Iris pigment epithelial cell (primary cell): ENCODE measurements at regions not wholly inside any gene's neighbourhood (a gene's known extent, or its start where the extent isn't known, plus 50 kb on each side); places are given as distances from the start of the nearest gene placed in this dataset.

Source experiments
- DNase-seq: peaks from one replicate; pipeline ENCODE4 v3.0.0-alpha.2; 2011; ENCODE audit warnings: low read depth

DNA sequence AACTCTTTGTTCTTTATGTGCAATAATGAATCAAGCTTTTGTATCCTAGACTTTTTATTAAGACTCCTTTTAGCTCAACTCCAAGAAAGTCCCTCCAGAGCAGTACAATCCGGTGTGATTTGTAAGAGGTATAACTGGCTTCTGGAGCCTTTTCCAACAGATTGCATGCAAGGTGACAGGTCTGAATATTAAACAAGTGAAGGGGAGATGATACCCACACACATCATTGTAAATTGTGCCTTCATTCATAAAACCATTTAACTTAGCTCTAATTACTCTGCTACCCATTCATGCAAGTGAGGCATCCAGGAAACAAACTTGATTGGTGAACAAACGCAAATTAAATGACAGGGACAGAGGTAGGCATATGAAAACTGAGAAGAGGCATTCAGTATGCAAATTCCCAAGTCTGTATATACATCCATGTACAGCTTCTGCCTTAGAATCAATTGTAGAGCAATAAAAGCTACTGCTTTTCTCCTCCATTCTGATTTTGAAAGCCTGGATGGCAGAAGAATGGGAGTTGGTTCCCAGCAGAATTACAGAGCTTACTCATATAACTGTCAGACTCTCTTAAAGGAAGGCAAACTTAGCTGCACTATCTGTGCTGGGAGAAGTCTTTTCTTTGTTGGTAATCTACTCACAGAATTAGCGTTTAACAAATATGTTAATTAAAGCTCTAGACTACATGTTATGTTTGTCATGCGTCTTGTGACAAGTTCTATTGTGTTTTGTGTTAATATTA is 261.0 kb upstream of the CDH6 start:
- no peak for DNase-seq

DNA sequence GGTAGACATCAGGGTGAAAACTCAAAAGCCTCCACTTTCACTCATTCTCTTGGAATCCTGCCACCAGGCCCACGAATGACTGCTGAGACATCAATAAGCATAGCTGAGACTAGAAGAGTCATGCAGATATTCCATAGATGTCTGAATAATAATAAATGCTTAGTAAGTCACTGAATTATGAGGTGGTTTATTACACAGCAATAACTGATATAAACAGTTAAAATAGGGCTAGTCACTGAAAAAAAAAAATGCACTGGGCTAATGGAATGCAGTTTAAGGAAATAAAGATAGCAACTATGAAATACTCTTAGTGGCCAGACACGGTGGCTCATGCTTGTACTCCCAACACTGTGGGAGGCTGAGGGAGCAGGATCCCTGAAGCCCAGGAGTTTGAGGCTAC is 262.8 kb upstream of the CDH6 start:
- DNase-seq = peak; percentile 67

- peak; percentile 63 for DNase-seq
Measured at GRCh38 chr5:30928956-30929355, 264.5 kb upstream of the CDH6 start.

- DNase-seq = no peak
Measured at GRCh38 chr5:30926218-30926617, 267.3 kb upstream of the CDH6 start.

DNA sequence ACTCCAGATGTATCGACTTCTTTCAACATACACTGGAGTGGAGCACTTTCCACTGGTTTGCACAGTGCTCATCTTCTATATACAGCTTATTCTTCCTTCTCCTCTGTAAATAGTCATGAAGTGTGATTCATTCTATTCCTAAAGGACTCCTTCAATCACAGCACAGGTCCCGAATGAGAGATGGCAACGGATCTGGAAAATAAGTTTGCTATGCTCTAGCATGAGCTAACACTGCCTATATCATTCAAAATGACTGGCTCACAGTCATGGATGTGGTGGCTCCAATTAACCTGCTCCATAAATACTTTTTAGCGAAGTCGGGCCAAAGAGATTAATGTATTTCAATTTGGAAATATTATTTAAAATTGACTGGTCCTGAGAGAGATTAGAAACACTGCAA is 272.1 kb upstream of the CDH6 start:
- no peak for DNase-seq

- DNase-seq = peak; percentile 95
Measured at GRCh38 chr5:30918171-30918570, 275.3 kb upstream of the CDH6 start.

GRCh38 chr5:30908356-30908755 is 285.1 kb upstream of the CDH6 start:
- no peak for DNase-seq

GRCh38 chr5:30900367-30900766 is 293.1 kb upstream of the CDH6 start:
- DNase-seq = peak; percentile 26

DNA sequence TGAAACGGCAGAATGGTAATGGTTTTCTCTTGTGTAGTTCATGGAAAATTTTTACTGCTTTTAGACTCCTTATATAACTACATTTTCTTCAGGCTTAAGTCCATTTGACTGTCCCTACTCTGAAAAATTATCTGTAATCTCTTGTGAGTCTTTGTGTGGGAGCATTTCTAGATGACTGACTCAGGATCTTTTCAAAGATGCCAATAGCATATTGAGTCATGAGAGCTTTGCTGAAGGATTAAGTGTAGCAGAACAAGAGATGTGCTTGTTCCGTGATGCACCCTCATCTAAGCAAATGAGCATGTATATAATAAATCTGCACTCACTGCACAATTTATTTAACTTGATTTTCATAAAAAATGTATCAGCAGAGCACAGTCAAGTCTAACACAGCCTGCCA is 298.7 kb upstream of the CDH6 start:
- DNase-seq = peak; percentile 95

- DNase-seq = no peak
Measured at GRCh38 chr5:30891660-30892059, 301.8 kb upstream of the CDH6 start.

DNA sequence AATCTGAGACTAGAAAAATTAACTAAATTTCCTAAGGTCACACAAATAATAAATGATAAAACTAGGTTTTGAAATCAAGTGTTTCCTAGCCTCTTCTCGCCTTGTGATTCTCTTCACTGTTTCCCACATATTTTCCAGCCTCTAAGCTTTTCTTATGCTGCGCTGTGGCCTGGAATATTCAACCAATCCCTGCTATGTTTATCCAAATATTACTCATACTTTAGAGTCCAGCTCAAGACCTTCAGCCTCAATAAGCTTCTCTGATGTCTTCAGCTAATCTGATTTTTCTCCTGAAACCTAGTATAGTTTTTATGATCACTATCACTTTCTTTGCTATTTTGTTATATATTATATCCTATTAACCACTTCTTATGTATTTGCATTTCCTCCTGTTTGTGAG is 303.1 kb upstream of the CDH6 start:
- no peak for DNase-seq

GRCh38 chr5:30880514-30880913 is 313.0 kb upstream of the CDH6 start:
- no peak for DNase-seq

DNA sequence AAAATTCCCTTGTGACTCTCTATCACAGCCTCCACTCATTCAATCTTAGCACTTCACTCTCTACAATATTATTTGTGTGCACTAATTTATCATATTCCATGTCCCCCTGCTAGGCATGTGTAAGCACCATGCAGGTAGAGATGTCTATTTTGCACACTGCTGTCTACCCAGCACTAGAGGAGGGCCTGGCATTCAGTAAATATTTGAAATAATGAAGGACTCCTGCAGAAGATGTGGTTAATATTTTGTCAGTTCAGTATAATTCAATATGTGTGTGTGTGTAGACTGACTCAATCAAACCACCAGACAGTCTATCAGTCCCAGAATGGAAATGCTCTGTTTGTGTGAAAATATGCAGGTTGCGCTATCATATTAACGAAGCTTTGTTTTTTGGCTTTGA is 313.6 kb upstream of the CDH6 start:
- no peak for DNase-seq

DNA sequence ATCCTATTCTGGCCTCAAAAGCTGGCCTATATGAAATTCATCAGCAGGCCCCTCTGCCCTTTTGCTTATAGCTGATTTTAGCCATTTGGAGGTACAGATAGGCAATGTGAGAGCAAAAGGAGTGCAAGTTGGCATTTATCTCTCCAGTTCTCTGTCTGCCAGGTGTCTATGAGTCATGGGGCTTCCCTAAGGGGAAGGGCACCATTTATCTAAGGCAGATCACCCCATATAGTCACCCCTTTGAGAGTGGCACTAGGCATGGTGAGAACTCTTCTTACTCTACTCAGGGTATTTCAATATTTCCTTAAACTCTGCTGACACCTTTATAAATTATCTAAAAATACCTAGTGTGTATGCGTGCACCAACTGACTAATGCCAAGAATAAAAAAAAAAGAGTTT is 314.7 kb upstream of the CDH6 start:
- no peak for DNase-seq

GRCh38 chr5:30878296-30878695 is 315.2 kb upstream of the CDH6 start:
- no peak for DNase-seq

GRCh38 chr5:30874241-30875034 is 319.0 kb upstream of the CDH6 start:
- DNase-seq = no peak

DNA sequence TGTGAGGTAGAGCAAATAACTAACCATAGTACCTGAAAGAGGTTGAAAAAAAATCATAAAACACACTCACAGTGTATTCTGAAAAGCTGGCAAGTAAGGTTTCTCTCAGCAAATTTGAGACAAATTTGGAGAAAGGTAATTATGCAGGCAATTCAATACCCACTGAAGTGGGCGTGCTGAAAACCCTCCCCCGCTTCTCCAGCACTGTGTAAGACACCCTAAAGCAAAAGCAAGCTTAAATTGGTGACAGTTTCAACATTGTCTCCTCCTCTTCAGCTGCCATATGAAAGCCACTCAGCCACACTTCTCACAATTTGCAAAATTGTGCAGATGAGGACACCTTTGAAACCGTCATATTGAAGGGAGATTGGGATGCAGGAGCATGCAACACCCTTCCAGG is 322.3 kb upstream of the CDH6 start:
- no peak for DNase-seq

DNA sequence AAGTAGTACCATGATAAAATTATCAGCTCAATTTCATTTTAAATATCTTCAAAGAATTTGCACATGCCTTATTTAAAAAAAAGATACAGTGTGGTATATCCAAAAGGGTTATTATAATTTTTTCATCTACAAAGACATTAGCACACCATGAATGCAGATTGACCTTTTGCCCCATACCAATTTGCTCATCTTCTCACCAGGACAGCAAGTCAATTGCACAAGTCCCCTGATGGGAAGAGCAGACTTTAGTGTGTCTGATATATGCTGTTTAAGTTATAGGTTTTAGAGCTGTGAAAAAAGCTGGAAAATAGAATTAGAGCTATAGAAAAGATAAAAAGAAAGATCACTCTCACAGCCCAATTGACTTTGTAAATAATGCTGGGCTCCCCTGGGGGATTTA is 325.8 kb upstream of the CDH6 start:
- DNase-seq = no peak

DNA sequence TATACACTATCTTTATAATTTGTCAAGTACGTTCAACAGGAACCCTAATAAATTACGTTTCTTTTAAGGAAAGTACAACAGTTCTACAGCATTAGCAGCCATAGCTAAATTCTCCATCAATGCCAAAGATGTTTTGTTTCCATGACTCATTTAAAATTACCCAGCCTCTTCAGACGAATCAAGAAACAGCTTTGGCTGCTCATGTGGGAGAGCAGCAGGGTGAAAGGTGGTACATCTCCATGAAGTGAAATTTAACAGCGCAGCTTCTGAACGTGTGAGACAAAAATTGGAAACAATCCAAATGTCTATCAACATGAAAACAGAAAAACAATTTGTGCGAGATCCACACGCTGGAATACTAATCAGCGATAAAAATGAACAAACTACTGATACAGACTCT is 327.3 kb upstream of the CDH6 start:
- peak; percentile 29 for DNase-seq

DNA sequence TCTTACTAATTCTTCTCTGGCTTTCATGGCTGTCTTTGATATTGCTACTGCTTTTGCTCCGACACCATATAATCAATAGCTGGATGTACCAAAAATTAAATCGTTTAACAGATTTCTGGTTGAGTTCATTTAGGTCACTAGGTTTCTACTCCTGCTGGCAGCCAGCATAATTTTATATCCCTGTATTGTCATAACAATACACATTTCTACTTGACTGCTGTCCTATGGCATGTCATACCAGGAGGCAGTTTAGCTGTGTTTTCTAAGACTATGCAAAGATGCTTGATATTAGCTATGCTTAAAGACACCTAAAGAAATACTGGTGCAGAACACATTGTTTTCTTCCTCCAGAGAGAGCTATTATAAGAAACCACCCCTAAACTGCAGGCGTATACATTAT is 337.2 kb upstream of the CDH6 start:
- DNase-seq = no peak

DNA sequence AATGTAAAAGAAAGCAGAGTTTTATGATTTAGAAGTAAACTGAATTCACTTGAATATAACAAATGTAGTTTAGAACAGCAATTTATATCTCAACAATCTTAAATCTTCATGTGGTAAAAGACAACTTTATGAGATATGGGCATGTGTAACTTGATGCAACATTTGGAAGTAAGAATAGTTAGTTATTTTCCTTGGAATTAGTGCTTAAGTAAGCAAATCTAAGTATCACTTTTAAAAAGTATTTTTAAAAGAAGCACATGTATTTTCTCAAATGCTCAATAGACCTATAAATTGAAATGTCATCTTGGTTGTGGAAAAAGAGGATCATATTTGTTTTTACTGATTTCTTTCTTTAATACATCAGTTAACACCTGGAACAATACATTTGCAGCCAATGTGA is 340.3 kb upstream of the CDH6 start:
- DNase-seq = no peak

GRCh38 chr5:30850866-30851265 is 342.6 kb upstream of the CDH6 start:
- no peak for DNase-seq

DNA sequence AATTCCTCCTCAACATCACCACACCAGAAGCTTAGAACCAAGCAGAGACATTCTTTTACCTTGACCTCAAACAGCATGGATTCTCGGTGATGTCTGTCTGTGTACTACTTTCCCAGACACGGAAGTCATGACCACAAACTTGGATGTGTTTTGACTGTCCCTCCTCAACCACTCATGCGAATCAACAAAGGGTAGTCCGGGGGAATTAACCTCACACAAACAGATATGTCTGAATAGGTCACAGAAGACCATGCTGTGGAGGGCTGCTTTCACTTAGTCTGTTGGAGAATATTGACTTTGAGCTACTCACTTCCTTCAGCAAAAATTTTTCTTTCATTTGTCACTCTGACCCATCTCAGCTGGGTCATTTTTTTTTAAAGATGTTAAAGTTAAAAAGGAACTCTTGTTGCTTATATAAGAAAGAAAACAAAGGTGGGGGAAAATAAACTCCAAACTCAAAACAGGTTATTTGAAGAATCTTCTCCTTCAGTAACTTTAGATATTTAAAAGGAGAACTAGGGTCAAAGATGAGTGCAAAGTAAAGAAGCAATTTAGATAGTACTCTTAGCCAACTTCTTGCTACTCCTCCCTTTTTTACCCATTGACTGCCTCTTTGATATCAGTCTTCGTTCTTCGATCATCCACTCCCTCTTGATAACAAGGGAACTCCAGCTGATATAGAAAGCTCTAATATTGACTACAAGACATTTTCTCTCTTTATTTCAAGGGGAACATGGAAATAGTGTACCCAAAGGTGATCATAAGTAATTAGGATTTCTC is 343.4 kb upstream of the CDH6 start:
- peak; percentile 94 for DNase-seq
